HL-60 (cell line): ENCODE measurements at regions not wholly inside any gene's neighbourhood (a gene's known extent, or its start where the extent isn't known, plus 50 kb on each side); places are given as distances from the start of the nearest gene placed in this dataset.

Source experiments
- CTCF ChIP-seq: IDR thresholded peaks from one replicate; pipeline ENCODE4 v1.5.1; 2011; ENCODE audit warnings: low read length, control low read depth, inconsistent platforms; ENCODE audit not compliant: insufficient read depth
- GABPA ChIP-seq: IDR thresholded peaks from 2 replicates; pipeline ENCODE4 v1.6.1; 2012; ENCODE audit warnings: low read depth
- POLR2AphosphoS5 ChIP-seq: IDR thresholded peaks from 2 replicates; pipeline ENCODE4 v1.6.1; 2012; ENCODE audit warnings: low read depth
- REST ChIP-seq: IDR thresholded peaks from 2 replicates; pipeline ENCODE4 v1.6.1; 2012; ENCODE audit warnings: low read depth; ENCODE audit not compliant: insufficient replicate concordance
- SPI1 ChIP-seq: IDR thresholded peaks from 2 replicates; pipeline ENCODE4 v1.6.1; 2012; ENCODE audit warnings: low read depth, mild to moderate bottlenecking, borderline replicate concordance

GRCh38 chr16:79845734-79846135, 245.2 kb upstream of the MAF start:
- no peak for TF ChIP-seq CTCF
- no peak for TF ChIP-seq POLR2AphosphoS5
- TF ChIP-seq REST = no peak
- no peak for TF ChIP-seq GABPA
- no peak for TF ChIP-seq SPI1
